ENCODE measurements at regions not wholly inside any gene's neighbourhood (a gene's known extent, or its start where the extent isn't known, plus 50 kb on each side); places are given as distances from the start of the nearest gene placed in this dataset.

- Histone ChIP-seq H4K8ac (ENCODE audit: low read length) (no peak overlapping the region), H3K4me2 (ENCODE audit: low read length, poor library complexity, severe bottlenecking) (no peak overlapping the region), H3K36me3 (ENCODE audit: control insufficient read depth in 1 of 2, insufficient read depth in 2 of 2, low read depth in 1 of 2, low read length in 2 of 2) (no peaks in the 10 kb centered on the region), H2BK12ac (ENCODE audit: low read length in 2 of 2) (no peak overlapping the region), H3K4ac (ENCODE audit: low read depth in 1 of 2, low read length in 2 of 2) (no peak overlapping the region), H2BK120ac (ENCODE audit: low read depth, low read length) (no peak overlapping the region), H3K79me1 (replicated peaks; ENCODE audit: low read length, poor library complexity, severe bottlenecking) (peaks cover 1% of the 10 kb centered on the region), H3K27ac (ENCODE audit: low read length, poor library complexity, severe bottlenecking) (peak overlapping the region; percentile 89), H3K9ac (ENCODE audit: low read length) (peak overlapping the region; percentile 58), H3K18ac (ENCODE audit: low read depth in 1 of 2, low read length in 2 of 2) (no peak overlapping the region), H3K27me3 (ENCODE audit: control insufficient read depth in 1 of 2, insufficient read depth in 1 of 2, low read length in 2 of 2) (no peaks in the 10 kb centered on the region), H2BK5ac (ENCODE audit: low read depth, low read length, poor library complexity, severe bottlenecking) (no peak overlapping the region), H3K23ac (ENCODE audit: low read length in 2 of 2) (no peak overlapping the region), H4K91ac (ENCODE audit: low read length) (no peak overlapping the region), H3K4me1 (ENCODE audit: control insufficient read depth, insufficient read depth, low read depth, low read length) (peaks cover 2% of the 10 kb centered on the region), H3K4me3 (ENCODE audit: insufficient read depth in 1 of 2, low read depth in 1 of 2, low read length in 2 of 2) (no peak overlapping the region), H3K14ac (ENCODE audit: low read length in 2 of 2) (no peak overlapping the region), H3K9me3 (ENCODE audit: control insufficient read depth, low read length) (no peaks in the 10 kb centered on the region), H2AFZ (ENCODE audit: low read depth, low read length) (no peak overlapping the region), H2BK15ac (ENCODE audit: low read depth, poor library complexity, severe bottlenecking) (no peak overlapping the region), H2AK5ac (ENCODE audit: low read length, severe bottlenecking) (no peak overlapping the region)
- 78% methylated on average over 4 of the region's 6 CpGs for WGBS
- DNase-seq = no peak
Observed at GRCh38 chr9:90296539-90296938, 346.1 kb downstream of the DIRAS2 start.

GRCh38 chr9:90299968-90300367 lies 342.7 kb downstream of the DIRAS2 start:
- Histone ChIP-seq H3K23ac (ENCODE audit: low read length in 2 of 2) (no peak overlapping the region), H3K18ac (ENCODE audit: low read depth in 1 of 2, low read length in 2 of 2) (peak overlapping the region in 1 of 2 experiments; percentile 18), H2BK5ac (ENCODE audit: low read depth, low read length, poor library complexity, severe bottlenecking) (peak overlapping the region; percentile 54), H3K27ac (ENCODE audit: low read length, poor library complexity, severe bottlenecking) (peak overlapping the region; percentile 96), H2BK15ac (ENCODE audit: low read depth, poor library complexity, severe bottlenecking) (no peak overlapping the region), H3K9me3 (ENCODE audit: control insufficient read depth, low read length) (no peaks in the 10 kb centered on the region), H2AFZ (ENCODE audit: low read depth, low read length) (peak overlapping the region; percentile 60), H3K27me3 (ENCODE audit: control insufficient read depth in 1 of 2, insufficient read depth in 1 of 2, low read length in 2 of 2) (no peaks in the 10 kb centered on the region), H2AK5ac (ENCODE audit: low read length, severe bottlenecking) (peak overlapping the region; percentile 85), H3K9ac (ENCODE audit: low read length) (peak overlapping the region; percentile 90), H4K8ac (ENCODE audit: low read length) (no peak overlapping the region), H2BK12ac (ENCODE audit: low read length in 2 of 2) (peak overlapping the region in 1 of 2 experiments; percentile 59), H3K4ac (ENCODE audit: low read depth in 1 of 2, low read length in 2 of 2) (no peak overlapping the region), H3K14ac (ENCODE audit: low read length in 2 of 2) (no peak overlapping the region), H2BK120ac (ENCODE audit: low read depth, low read length) (no peak overlapping the region), H3K36me3 (ENCODE audit: control insufficient read depth in 1 of 2, insufficient read depth in 2 of 2, low read depth in 1 of 2, low read length in 2 of 2) (peaks cover 0 to 9% of the 10 kb centered on the region in 2 experiments), H4K91ac (ENCODE audit: low read length) (no peak overlapping the region), H3K4me1 (ENCODE audit: control insufficient read depth, insufficient read depth, low read depth, low read length) (peaks cover 13% of the 10 kb centered on the region), H3K4me3 (ENCODE audit: insufficient read depth in 1 of 2, low read depth in 1 of 2, low read length in 2 of 2) (no peak overlapping the region), H3K4me2 (ENCODE audit: low read length, poor library complexity, severe bottlenecking) (no peak overlapping the region), H3K79me1 (replicated peaks; ENCODE audit: low read length, poor library complexity, severe bottlenecking) (peaks cover 10% of the 10 kb centered on the region)
- no peak for DNase-seq
- 61% methylated on average over 3 of the region's 5 CpGs for WGBS

DNA sequence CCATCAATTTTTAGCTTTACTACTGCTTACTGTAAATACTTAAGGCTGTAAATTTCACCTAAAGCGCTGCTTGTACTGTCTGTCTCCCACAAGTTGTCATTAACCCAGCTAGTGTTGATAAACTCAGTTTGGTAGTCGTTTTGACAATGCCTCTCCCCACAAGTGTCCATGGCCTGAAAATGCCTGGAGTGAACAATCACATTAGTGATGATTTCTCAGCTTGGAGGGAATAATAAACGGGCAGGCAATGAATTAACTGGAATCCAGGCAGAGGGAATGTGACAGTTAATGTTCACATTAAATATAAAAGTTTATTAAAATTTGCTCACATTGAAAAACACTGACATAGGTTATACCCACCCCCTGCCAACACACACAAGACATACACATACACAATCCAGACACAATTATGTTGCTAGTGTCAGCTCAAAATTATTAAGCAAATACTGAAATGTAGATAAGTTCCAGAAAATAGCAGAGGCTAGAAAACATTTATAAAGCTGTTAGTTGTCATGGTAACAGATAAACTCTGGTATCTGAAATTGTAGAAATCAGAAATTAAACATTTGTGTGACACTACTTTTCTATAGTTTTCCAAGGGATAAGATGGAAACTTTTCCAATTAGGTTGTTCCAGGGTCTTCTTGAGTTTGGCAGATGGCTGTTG lies 341.9 kb downstream of the DIRAS2 start:
- no peak overlapping the region for H3K18ac ChIP-seq (ENCODE audit: low read depth in 1 of 2, low read length in 2 of 2)
- H2BK15ac ChIP-seq (ENCODE audit: low read depth, poor library complexity, severe bottlenecking) = no peak overlapping the region
- no peak overlapping the region for H2BK120ac ChIP-seq (ENCODE audit: low read depth, low read length)
- no peak overlapping the region for H3K14ac ChIP-seq (ENCODE audit: low read length in 2 of 2)
- H4K8ac ChIP-seq (ENCODE audit: low read length) = no peak overlapping the region
- H3K36me3 ChIP-seq (ENCODE audit: control insufficient read depth in 1 of 2, insufficient read depth in 2 of 2, low read depth in 1 of 2, low read length in 2 of 2) = peaks cover 0 to 13% of the 10 kb centered on the region in 2 experiments
- no peak overlapping the region for H3K4me2 ChIP-seq (ENCODE audit: low read length, poor library complexity, severe bottlenecking)
- no peak overlapping the region for H2BK12ac ChIP-seq (ENCODE audit: low read length in 2 of 2)
- peak overlapping the region; percentile 54 for H2AK5ac ChIP-seq (ENCODE audit: low read length, severe bottlenecking)
- no peak for DNase-seq
- no peak overlapping the region for H3K4ac ChIP-seq (ENCODE audit: low read depth in 1 of 2, low read length in 2 of 2)
- H4K91ac ChIP-seq (ENCODE audit: low read length) = no peak overlapping the region
- H3K79me1 ChIP-seq (replicated peaks; ENCODE audit: low read length, poor library complexity, severe bottlenecking) = peaks cover 15% of the 10 kb centered on the region
- H2BK5ac ChIP-seq (ENCODE audit: low read depth, low read length, poor library complexity, severe bottlenecking) = peak overlapping the region; percentile 81
- no peak overlapping the region for H3K4me3 ChIP-seq (ENCODE audit: insufficient read depth in 1 of 2, low read depth in 1 of 2, low read length in 2 of 2)
- peak overlapping the region; percentile 90 for H3K9ac ChIP-seq (ENCODE audit: low read length)
- 34% methylated on average over 2 of the region's 3 CpGs for WGBS
- H3K23ac ChIP-seq (ENCODE audit: low read length in 2 of 2) = no peak overlapping the region
- H3K27me3 ChIP-seq (ENCODE audit: control insufficient read depth in 1 of 2, insufficient read depth in 1 of 2, low read length in 2 of 2) = no peaks in the 10 kb centered on the region
- no peaks in the 10 kb centered on the region for H3K9me3 ChIP-seq (ENCODE audit: control insufficient read depth, low read length)
- H3K27ac ChIP-seq (ENCODE audit: low read length, poor library complexity, severe bottlenecking) = peak overlapping the region; percentile 96
- peaks cover 13% of the 10 kb centered on the region for H3K4me1 ChIP-seq (ENCODE audit: control insufficient read depth, insufficient read depth, low read depth, low read length)
- no peak overlapping the region for H2AFZ ChIP-seq (ENCODE audit: low read depth, low read length)

- Histone ChIP-seq H3K9me3 (ENCODE audit: control insufficient read depth, low read length) (no peaks in the 10 kb centered on the region), H3K4me2 (ENCODE audit: low read length, poor library complexity, severe bottlenecking) (no peak overlapping the region), H3K4me1 (ENCODE audit: control insufficient read depth, insufficient read depth, low read depth, low read length) (peaks cover 15% of the 10 kb centered on the region), H3K14ac (ENCODE audit: low read length in 2 of 2) (no peak overlapping the region), H2BK15ac (ENCODE audit: low read depth, poor library complexity, severe bottlenecking) (no peak overlapping the region), H3K79me1 (replicated peaks; ENCODE audit: low read length, poor library complexity, severe bottlenecking) (peaks cover 19% of the 10 kb centered on the region), H3K4me3 (ENCODE audit: insufficient read depth in 1 of 2, low read depth in 1 of 2, low read length in 2 of 2) (no peak overlapping the region), H3K23ac (ENCODE audit: low read length in 2 of 2) (no peak overlapping the region), H3K27ac (ENCODE audit: low read length, poor library complexity, severe bottlenecking) (peak overlapping the region; percentile 96), H2AFZ (ENCODE audit: low read depth, low read length) (no peak overlapping the region), H3K18ac (ENCODE audit: low read depth in 1 of 2, low read length in 2 of 2) (no peak overlapping the region), H2BK12ac (ENCODE audit: low read length in 2 of 2) (no peak overlapping the region), H3K27me3 (ENCODE audit: control insufficient read depth in 1 of 2, insufficient read depth in 1 of 2, low read length in 2 of 2) (no peaks in the 10 kb centered on the region), H3K4ac (ENCODE audit: low read depth in 1 of 2, low read length in 2 of 2) (no peak overlapping the region), H3K36me3 (ENCODE audit: control insufficient read depth in 1 of 2, insufficient read depth in 2 of 2, low read depth in 1 of 2, low read length in 2 of 2) (peaks cover 0 to 18% of the 10 kb centered on the region in 2 experiments), H3K9ac (ENCODE audit: low read length) (peak overlapping the region; percentile 90), H2BK120ac (ENCODE audit: low read depth, low read length) (no peak overlapping the region), H4K91ac (ENCODE audit: low read length) (no peak overlapping the region), H4K8ac (ENCODE audit: low read length) (no peak overlapping the region), H2AK5ac (ENCODE audit: low read length, severe bottlenecking) (no peak overlapping the region), H2BK5ac (ENCODE audit: low read depth, low read length, poor library complexity, severe bottlenecking) (no peak overlapping the region)
- DNase-seq = peak; percentile 94
- WGBS = 3% methylated on average over 8 of the region's 8 CpGs
Observed at GRCh38 chr9:90301277-90301653, 341.4 kb downstream of the DIRAS2 start.
